ENCODE measurements at regions not wholly inside any gene's neighbourhood (a gene's known extent, or its start where the extent isn't known, plus 50 kb on each side); places are given as distances from the start of the nearest gene placed in this dataset.

GRCh38 chr4:160795216-160795615 lies 1368.6 kb downstream of the FSTL5 start:
- Mint-ChIP-seq H3K9me3 (ENCODE audit: unreplicated experiment) (peaks cover 34% of the 10 kb centered on the region), H3K4me3 (ENCODE audit: unreplicated experiment) (no peak overlapping the region), H3K4me1 (ENCODE audit: low read depth, unreplicated experiment) (no peaks in the 10 kb centered on the region), H3K36me3 (ENCODE audit: insufficient read depth, unreplicated experiment) (no peaks in the 10 kb centered on the region), H3K27me3 (ENCODE audit: insufficient read depth, unreplicated experiment) (no peaks in the 10 kb centered on the region), H3K27ac (ENCODE audit: unreplicated experiment) (no peak overlapping the region)
- Histone ChIP-seq H3K4me1 (no peaks in the 10 kb centered on the region), H3K36me3 (ENCODE audit: control insufficient read depth, insufficient read depth, low read length) (no peaks in the 10 kb centered on the region), H3K27me3 (replicated peaks; ENCODE audit: control insufficient read depth, insufficient read depth, low read length) (no peaks in the 10 kb centered on the region), H3K4me3 (ENCODE audit: low read depth, low read length) (no peak overlapping the region), H3K9me3 (no peaks in the 10 kb centered on the region; the same call in 1 of the 2 replicates)
- intact Hi-C loops (cut with micrococcal nuclease; ENCODE audit: unreplicated experiment): no loop called here
- no TSS peak for BruUV-seq (replicated peaks)
- no peak for DNase-seq
- ChIA-PET CTCF (no interaction called here), POLR2A (no interaction called here)
- TF ChIP-seq, protein P1, sequence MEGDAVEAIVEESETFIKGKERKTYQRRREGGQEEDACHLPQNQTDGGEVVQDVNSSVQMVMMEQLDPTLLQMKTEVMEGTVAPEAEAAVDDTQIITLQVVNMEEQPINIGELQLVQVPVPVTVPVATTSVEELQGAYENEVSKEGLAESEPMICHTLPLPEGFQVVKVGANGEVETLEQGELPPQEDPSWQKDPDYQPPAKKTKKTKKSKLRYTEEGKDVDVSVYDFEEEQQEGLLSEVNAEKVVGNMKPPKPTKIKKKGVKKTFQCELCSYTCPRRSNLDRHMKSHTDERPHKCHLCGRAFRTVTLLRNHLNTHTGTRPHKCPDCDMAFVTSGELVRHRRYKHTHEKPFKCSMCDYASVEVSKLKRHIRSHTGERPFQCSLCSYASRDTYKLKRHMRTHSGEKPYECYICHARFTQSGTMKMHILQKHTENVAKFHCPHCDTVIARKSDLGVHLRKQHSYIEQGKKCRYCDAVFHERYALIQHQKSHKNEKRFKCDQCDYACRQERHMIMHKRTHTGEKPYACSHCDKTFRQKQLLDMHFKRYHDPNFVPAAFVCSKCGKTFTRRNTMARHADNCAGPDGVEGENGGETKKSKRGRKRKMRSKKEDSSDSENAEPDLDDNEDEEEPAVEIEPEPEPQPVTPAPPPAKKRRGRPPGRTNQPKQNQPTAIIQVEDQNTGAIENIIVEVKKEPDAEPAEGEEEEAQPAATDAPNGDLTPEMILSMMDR (IDR thresholded peaks at IDR 0.05; ENCODE audit: insufficient read depth in 1 of 2, low read depth in 1 of 2, low read length in 1 of 2, severe bottlenecking in 1 of 2, unreplicated experiment in 1 of 2): no peak

GRCh38 chr4:160808174-160808573 lies 1355.6 kb downstream of the FSTL5 start:
- Mint-ChIP-seq H3K27me3 (ENCODE audit: insufficient read depth, unreplicated experiment) (no peaks in the 10 kb centered on the region), H3K27ac (ENCODE audit: unreplicated experiment) (no peak overlapping the region), H3K4me3 (ENCODE audit: unreplicated experiment) (no peak overlapping the region), H3K4me1 (ENCODE audit: low read depth, unreplicated experiment) (no peaks in the 10 kb centered on the region), H3K9me3 (ENCODE audit: unreplicated experiment) (no peaks in the 10 kb centered on the region), H3K36me3 (ENCODE audit: insufficient read depth, unreplicated experiment) (no peaks in the 10 kb centered on the region)
- intact Hi-C loops (cut with micrococcal nuclease; ENCODE audit: unreplicated experiment): no loop called here
- POLR2A ChIA-PET: no interaction called here
- H3K36me3 ChIP-seq (ENCODE audit: control insufficient read depth, insufficient read depth, low read length): no peaks in the 10 kb centered on the region
- H3K4me3 ChIP-seq (ENCODE audit: low read depth, low read length): no peak overlapping the region
- no peaks in the 10 kb centered on the region for H3K4me1 ChIP-seq
- CTCF ChIA-PET: no interaction called here
- BruUV-seq (replicated peaks): no TSS peak
- TF ChIP-seq, protein P1 (IDR thresholded peaks at IDR 0.05; ENCODE audit: insufficient read depth in 1 of 2, low read depth in 1 of 2, low read length in 1 of 2, severe bottlenecking in 1 of 2, unreplicated experiment in 1 of 2): no peak
- no peaks in the 10 kb centered on the region for H3K27me3 ChIP-seq (replicated peaks; ENCODE audit: control insufficient read depth, insufficient read depth, low read length)
- DNase-seq: no peak
- H3K9me3 ChIP-seq: no peaks in the 10 kb centered on the region

DNA sequence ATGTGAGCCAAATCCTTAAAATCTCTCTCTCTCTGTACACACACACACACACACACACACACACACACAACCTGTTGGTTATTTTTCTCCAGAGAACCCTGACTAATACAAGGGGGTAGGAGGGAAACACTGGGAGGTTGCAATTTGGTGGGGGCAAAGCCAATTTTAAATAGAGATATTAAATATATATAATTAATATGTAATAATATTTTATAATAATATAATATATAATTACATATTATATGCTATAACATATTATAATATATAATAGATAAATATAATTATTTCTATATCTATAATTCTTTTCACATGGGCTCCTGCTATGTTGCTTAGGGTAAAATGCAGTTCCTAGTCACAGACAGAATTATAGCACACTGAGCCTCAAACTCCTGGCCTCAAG lies 1354.2 kb downstream of the FSTL5 start:
- ChIA-PET CTCF (no interaction called here), POLR2A (no interaction called here)
- intact Hi-C loops (cut with micrococcal nuclease; ENCODE audit: unreplicated experiment): no loop called here
- no TSS peak for BruUV-seq (replicated peaks)
- no peaks in the 10 kb centered on the region for H3K36me3 Mint-ChIP-seq (ENCODE audit: insufficient read depth, unreplicated experiment)
- no peaks in the 10 kb centered on the region for H3K9me3 Mint-ChIP-seq (ENCODE audit: unreplicated experiment)
- Histone ChIP-seq H3K4me1 (no peaks in the 10 kb centered on the region), H3K36me3 (ENCODE audit: control insufficient read depth, insufficient read depth, low read length) (no peaks in the 10 kb centered on the region), H3K27me3 (replicated peaks; ENCODE audit: control insufficient read depth, insufficient read depth, low read length) (no peaks in the 10 kb centered on the region), H3K4me3 (ENCODE audit: low read depth, low read length) (no peak overlapping the region), H3K9me3 (no peaks in the 10 kb centered on the region)
- H3K4me1 Mint-ChIP-seq (ENCODE audit: low read depth, unreplicated experiment): no peaks in the 10 kb centered on the region
- H3K27me3 Mint-ChIP-seq (ENCODE audit: insufficient read depth, unreplicated experiment): no peaks in the 10 kb centered on the region
- TF ChIP-seq, protein P1 (IDR thresholded peaks at IDR 0.05; ENCODE audit: insufficient read depth in 1 of 2, low read depth in 1 of 2, low read length in 1 of 2, severe bottlenecking in 1 of 2, unreplicated experiment in 1 of 2): no peak
- H3K4me3 Mint-ChIP-seq (ENCODE audit: unreplicated experiment): no peak overlapping the region
- no peak for DNase-seq
- no peak overlapping the region for H3K27ac Mint-ChIP-seq (ENCODE audit: unreplicated experiment)

All from Caco-2 (cell line).